GM23338 (cell line): ENCODE measurements at regions not wholly inside any gene's neighbourhood (a gene's known extent, or its start where the extent isn't known, plus 50 kb on each side); places are given as distances from the start of the nearest gene placed in this dataset.
A peak's percentile ranks its signal among the peaks of the same experiment; 100 is the strongest.

ENCODE experiments used
- ATAC-seq: fragments of 200-7000 bp; cut with Tn5 transposase; 3 replicates; pipeline ENCODE4 v1.9.1; 2020
- DNase-seq: peaks from one replicate; pipeline ENCODE4 v3.0.0-alpha.2; 2015; ENCODE audit warnings: low spot score
- H2AFZ ChIP-seq: fragments of 200-600 bp; sonication (generic); 2 replicates; pipeline ENCODE4 v1.8.0; 2016; ENCODE audit warnings: antibody characterized with exemption, mild to moderate bottlenecking, moderate library complexity
- H3F3A ChIP-seq: fragments of 200-600 bp; sonication (generic); replicated peaks from 2 replicates; pipeline ENCODE4 v1.8.0; 2017; ENCODE audit warnings: antibody characterized with exemption, mixed run types, low read depth
- H3K27ac ChIP-seq: fragments of 200-600 bp; sonication (generic); 2 replicates; pipeline ENCODE4 v1.6.1; 2016; ENCODE audit warnings: low read depth
- H3K27me3 ChIP-seq: fragments of 200-600 bp; sonication (generic); 2 replicates; pipeline ENCODE4 v1.8.0; 2016; ENCODE audit warnings: mild to moderate bottlenecking, mixed run types, moderate library complexity; ENCODE audit not compliant: insufficient read depth
- H3K36me3 ChIP-seq: fragments of 200-600 bp; sonication (generic); 2 replicates; pipeline ENCODE4 v1.8.0; 2016; ENCODE audit warnings: mild to moderate bottlenecking; ENCODE audit not compliant: insufficient read depth
- H3K4me1 ChIP-seq: fragments of 200-600 bp; sonication (generic); 2 replicates; pipeline ENCODE4 v1.8.0; 2016; ENCODE audit warnings: mild to moderate bottlenecking, moderate library complexity; ENCODE audit not compliant: insufficient read depth
- H3K4me2 ChIP-seq: fragments of 200-600 bp; sonication (generic); 2 replicates; pipeline ENCODE4 v1.7.1; 2017; ENCODE audit warnings: mixed run types
- H3K4me3 ChIP-seq: fragments of 200-600 bp; sonication (generic); 2 replicates; pipeline ENCODE4 v1.6.1; 2016; ENCODE audit warnings: mixed run types
- H3K79me2 ChIP-seq: fragments of 200-600 bp; sonication (generic); replicated peaks from 2 replicates; pipeline ENCODE4 v1.8.0; 2017; ENCODE audit warnings: mild to moderate bottlenecking; ENCODE audit not compliant: insufficient read depth
- H3K9me2 ChIP-seq: fragments of 200-600 bp; sonication (generic); 2 replicates; pipeline ENCODE4 v1.8.0; 2017; ENCODE audit not compliant: insufficient read depth
- H4K20me1 ChIP-seq: fragments of 200-600 bp; sonication (generic); replicated peaks from 2 replicates; pipeline ENCODE4 v1.8.0; 2017; ENCODE audit warnings: mild to moderate bottlenecking; ENCODE audit not compliant: insufficient read depth
- H3K27ac Mint-ChIP-seq: 2 replicates; pipeline ENCODE4 v1.8.0; 2020; ENCODE audit warnings: inconsistent platforms, mild to moderate bottlenecking, moderate library complexity, mixed read lengths
- H3K27me3 Mint-ChIP-seq: 3 replicates; pipeline ENCODE4 v1.8.0; 2022; ENCODE audit warnings: low read depth, mild to moderate bottlenecking, moderate library complexity, mixed read lengths, inconsistent platforms; ENCODE audit not compliant: insufficient read depth, poor library complexity
- H3K36me3 Mint-ChIP-seq: 3 replicates; pipeline ENCODE4 v1.8.0; 2021; ENCODE audit warnings: low read depth, mild to moderate bottlenecking, inconsistent platforms, moderate library complexity, mixed read lengths
- H3K4me1 Mint-ChIP-seq: 3 replicates; pipeline ENCODE4 v1.8.0; 2020; ENCODE audit warnings: mild to moderate bottlenecking, inconsistent platforms, mixed read lengths
- H3K4me3 Mint-ChIP-seq: 3 replicates; pipeline ENCODE4 v1.8.0; 2021; ENCODE audit warnings: moderate library complexity, mild to moderate bottlenecking, inconsistent platforms, mixed read lengths
- H3K9me3 Mint-ChIP-seq: 3 replicates; pipeline ENCODE4 v1.8.0; 2020; ENCODE audit warnings: moderate library complexity, mild to moderate bottlenecking, inconsistent platforms, mixed read lengths
- CREB1 ChIP-seq: fragments of 250-450 bp; sonication (Bioruptor Pico); IDR thresholded peaks from 2 replicates; pipeline ENCODE4 v1.5.0; 2020; ENCODE audit warnings: low read depth, mild to moderate bottlenecking, moderate library complexity
- EZH2phosphoT487 ChIP-seq: fragments of 200-600 bp; sonication (generic); IDR thresholded peaks from one replicate; pipeline ENCODE4 v1.8.1; 2018; ENCODE audit warnings: antibody characterized with exemption; ENCODE audit not compliant: unreplicated experiment
- POLR2AphosphoS5 ChIP-seq: IDR thresholded peaks from 2 replicates; pipeline ENCODE4 v1.6.1; 2016; ENCODE audit warnings: antibody characterized with exemption, low read depth
- STAT1 ChIP-seq: IDR thresholded peaks from one replicate; pipeline ENCODE4 v1.6.1; 2016; ENCODE audit warnings: antibody characterized with exemption; ENCODE audit not compliant: unreplicated experiment
- ZNF114 ChIP-seq: fragments of 250-450 bp; sonication (Bioruptor Pico); IDR thresholded peaks from 2 replicates; pipeline ENCODE4 v1.5.0; 2020; ENCODE audit warnings: mild to moderate bottlenecking, moderate library complexity
- ZNF331 ChIP-seq: fragments of 250-450 bp; sonication (Bioruptor Pico); IDR thresholded peaks from 2 replicates; pipeline ENCODE4 v1.5.0; 2020; ENCODE audit warnings: low read depth, mild to moderate bottlenecking, moderate library complexity
- TF ChIP-seq, protein P1 (sequence below), 2 experiments: fragments of 200-600 bp in 1 of 2; sonication (generic) in 1 of 2; conservative IDR thresholded peaks; 2 replicates each; pipeline versions ENCODE4 v1.5.1 to v1.6.1; 2016 to 2017; ENCODE audit warnings: antibody characterized with exemption in 2 of 2, low read depth in 2 of 2, mild to moderate bottlenecking in 2 of 2, moderate library complexity in 1 of 2
- TF ChIP-seq, protein P2 (sequence below): IDR thresholded peaks from 2 replicates; pipeline ENCODE4 v1.6.1; 2016; ENCODE audit warnings: antibody characterized with exemption

- TF ChIP-seq POLR2AphosphoS5 (no peak), EZH2phosphoT487 (no peak)
- H3K4me1 ChIP-seq: no peaks in the 10 kb centered on the region
Measured at GRCh38 chr4:66794390-66795034, 750.8 kb downstream of the CENPC start.

DNA sequence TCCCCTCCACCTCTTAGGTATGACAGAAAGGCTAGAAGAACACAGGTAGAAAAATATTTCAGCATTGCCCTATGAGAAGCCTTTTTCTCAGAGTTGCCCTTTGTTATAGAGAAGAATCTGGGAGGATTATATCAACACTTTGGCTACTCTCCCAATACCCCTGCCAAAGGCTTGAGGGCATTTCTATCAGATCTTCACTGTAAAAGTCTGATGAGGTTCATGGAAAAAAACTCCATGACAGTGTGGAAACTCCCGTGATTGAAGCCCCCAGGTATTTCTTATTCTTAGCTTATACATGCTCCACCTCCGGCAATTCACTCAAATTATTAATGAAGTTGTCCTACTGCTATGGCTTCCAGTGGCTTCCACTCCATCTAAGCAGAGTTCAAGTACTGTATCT lies 753.6 kb downstream of the CENPC start:
- no peaks in the 10 kb centered on the region for H3K36me3 ChIP-seq
- no peaks in the 10 kb centered on the region for H3K27me3 Mint-ChIP-seq
- ATAC-seq (no peak), DNase-seq (no peak)
- no peaks in the 10 kb centered on the region for H3F3A ChIP-seq
- H3K4me3 ChIP-seq: no peak overlapping the region
- H3K4me3 Mint-ChIP-seq: no peak overlapping the region
- H3K27ac ChIP-seq: no peak overlapping the region
- H3K27ac Mint-ChIP-seq: peak overlapping the region; percentile 58
- no peak overlapping the region for H3K4me2 ChIP-seq
- H2AFZ ChIP-seq: no peak overlapping the region; the same call in 1 of the 2 replicates
- no peaks in the 10 kb centered on the region for H3K9me3 Mint-ChIP-seq
- no peaks in the 10 kb centered on the region for H3K79me2 ChIP-seq
- no peak for TF ChIP-seq ZNF331 (CRISPR knock-in tag)
- TF ChIP-seq CREB1 (CRISPR knock-in tag): no peak
- no peak for TF ChIP-seq STAT1
- no peak for TF ChIP-seq ZNF114 (CRISPR knock-in tag)
- TF ChIP-seq, protein P1, sequence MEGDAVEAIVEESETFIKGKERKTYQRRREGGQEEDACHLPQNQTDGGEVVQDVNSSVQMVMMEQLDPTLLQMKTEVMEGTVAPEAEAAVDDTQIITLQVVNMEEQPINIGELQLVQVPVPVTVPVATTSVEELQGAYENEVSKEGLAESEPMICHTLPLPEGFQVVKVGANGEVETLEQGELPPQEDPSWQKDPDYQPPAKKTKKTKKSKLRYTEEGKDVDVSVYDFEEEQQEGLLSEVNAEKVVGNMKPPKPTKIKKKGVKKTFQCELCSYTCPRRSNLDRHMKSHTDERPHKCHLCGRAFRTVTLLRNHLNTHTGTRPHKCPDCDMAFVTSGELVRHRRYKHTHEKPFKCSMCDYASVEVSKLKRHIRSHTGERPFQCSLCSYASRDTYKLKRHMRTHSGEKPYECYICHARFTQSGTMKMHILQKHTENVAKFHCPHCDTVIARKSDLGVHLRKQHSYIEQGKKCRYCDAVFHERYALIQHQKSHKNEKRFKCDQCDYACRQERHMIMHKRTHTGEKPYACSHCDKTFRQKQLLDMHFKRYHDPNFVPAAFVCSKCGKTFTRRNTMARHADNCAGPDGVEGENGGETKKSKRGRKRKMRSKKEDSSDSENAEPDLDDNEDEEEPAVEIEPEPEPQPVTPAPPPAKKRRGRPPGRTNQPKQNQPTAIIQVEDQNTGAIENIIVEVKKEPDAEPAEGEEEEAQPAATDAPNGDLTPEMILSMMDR (conservative IDR thresholded peaks at IDR 0.05; ENCODE audit: low read depth in 2 of 2): no peak
- TF ChIP-seq, protein P2, sequence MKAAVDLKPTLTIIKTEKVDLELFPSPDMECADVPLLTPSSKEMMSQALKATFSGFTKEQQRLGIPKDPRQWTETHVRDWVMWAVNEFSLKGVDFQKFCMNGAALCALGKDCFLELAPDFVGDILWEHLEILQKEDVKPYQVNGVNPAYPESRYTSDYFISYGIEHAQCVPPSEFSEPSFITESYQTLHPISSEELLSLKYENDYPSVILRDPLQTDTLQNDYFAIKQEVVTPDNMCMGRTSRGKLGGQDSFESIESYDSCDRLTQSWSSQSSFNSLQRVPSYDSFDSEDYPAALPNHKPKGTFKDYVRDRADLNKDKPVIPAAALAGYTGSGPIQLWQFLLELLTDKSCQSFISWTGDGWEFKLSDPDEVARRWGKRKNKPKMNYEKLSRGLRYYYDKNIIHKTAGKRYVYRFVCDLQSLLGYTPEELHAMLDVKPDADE: no peak
- H3K36me3 Mint-ChIP-seq: no peaks in the 10 kb centered on the region
- H3K9me2 ChIP-seq: no peaks in the 10 kb centered on the region
- no peaks in the 10 kb centered on the region for H4K20me1 ChIP-seq
- no peaks in the 10 kb centered on the region for H3K4me1 ChIP-seq
- H3K4me1 Mint-ChIP-seq: no peaks in the 10 kb centered on the region; the same call in 2 of the 3 replicates
- H3K27me3 ChIP-seq: no peaks in the 10 kb centered on the region

More at GRCh38 chr4:66794390-66795034, 750.8 kb downstream of the CENPC start:
- no peaks in the 10 kb centered on the region for H3K9me2 ChIP-seq
- Mint-ChIP-seq H3K9me3 (no peaks in the 10 kb centered on the region), H3K36me3 (no peaks in the 10 kb centered on the region), H3K27ac (no peak overlapping the region), H3K27me3 (no peaks in the 10 kb centered on the region), H3K4me3 (no peak overlapping the region), H3K4me1 (no peaks in the 10 kb centered on the region; the same call in 2 of the 3 replicates)
- no peaks in the 10 kb centered on the region for H3K79me2 ChIP-seq
- H3K27me3 ChIP-seq: no peaks in the 10 kb centered on the region
- H2AFZ ChIP-seq: no peak overlapping the region
- H3K4me2 ChIP-seq: no peak overlapping the region
- no peak overlapping the region for H3K27ac ChIP-seq
- no peaks in the 10 kb centered on the region for H3F3A ChIP-seq
- no peaks in the 10 kb centered on the region for H3K36me3 ChIP-seq
- H4K20me1 ChIP-seq: no peaks in the 10 kb centered on the region
- H3K4me3 ChIP-seq: no peak overlapping the region
- no peak for ATAC-seq
- no peak for DNase-seq
